NCI-H2227 (cell line): ENCODE measurements at regions not wholly inside any gene's neighbourhood (a gene's known extent, or its start where the extent isn't known, plus 50 kb on each side); places are given as distances from the start of the nearest gene placed in this dataset.
A peak's percentile ranks its signal among the peaks of the same experiment; 100 is the strongest.
"Not testable (repeated sequence)": the region's sequence is repeated elsewhere in the genome, so short reads cannot be mapped to it uniquely, and the experiment has no call there.

ENCODE experiments used
- DNase-seq: peaks from one replicate; lab custom pipeline; 2025; ENCODE audit not compliant: unreplicated experiment; lab: John Stamatoyannopoulos, UW

GRCh38 chr19:34620134-34620533 lies 56.8 kb downstream of the SCGB2B2 start:
- DNase-seq, result not testable (repeated sequence)

DNA sequence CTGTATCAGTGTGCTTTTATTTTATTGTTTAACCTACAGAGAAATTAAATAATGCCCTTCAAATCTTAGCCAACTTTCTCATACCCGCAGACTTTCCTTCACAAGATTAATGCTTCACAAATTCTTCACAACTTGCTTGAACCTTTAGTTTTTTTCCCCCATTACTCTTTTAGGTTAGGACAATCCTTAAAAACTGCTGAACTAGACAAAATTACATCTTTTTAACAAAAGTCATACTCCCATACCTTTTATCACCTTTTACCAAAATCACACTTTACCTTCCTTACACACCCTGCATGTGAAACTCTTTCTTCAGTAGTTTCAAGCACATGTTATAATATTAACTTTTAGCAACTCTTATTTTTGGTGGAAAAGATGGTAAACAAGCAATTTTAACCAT lies 58.5 kb downstream of the SCGB2B2 start:
- no peak for DNase-seq

GRCh38 chr19:34617996-34618395 lies 59.0 kb downstream of the SCGB2B2 start:
- DNase-seq, result not testable (repeated sequence)

DNA sequence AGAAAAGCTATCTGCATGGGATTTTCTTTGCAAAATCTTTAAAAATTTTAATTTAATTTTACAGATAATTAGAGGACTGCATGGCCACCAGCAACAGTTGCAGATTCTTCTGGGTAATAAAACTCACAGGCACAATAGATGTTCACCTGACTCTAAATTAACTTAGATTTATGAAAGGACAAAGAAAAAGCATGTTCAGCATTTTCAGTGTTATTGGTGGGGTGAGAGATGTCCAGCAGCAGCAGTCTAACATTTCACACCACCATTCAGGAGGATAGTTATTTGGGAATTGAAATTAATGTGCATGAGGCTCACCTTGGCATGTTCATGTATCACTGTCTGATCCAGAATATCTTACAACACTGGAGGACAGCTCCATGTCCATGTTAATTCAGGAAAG lies 74.0 kb downstream of the SCGB2B2 start:
- DNase-seq, result no peak

DNA sequence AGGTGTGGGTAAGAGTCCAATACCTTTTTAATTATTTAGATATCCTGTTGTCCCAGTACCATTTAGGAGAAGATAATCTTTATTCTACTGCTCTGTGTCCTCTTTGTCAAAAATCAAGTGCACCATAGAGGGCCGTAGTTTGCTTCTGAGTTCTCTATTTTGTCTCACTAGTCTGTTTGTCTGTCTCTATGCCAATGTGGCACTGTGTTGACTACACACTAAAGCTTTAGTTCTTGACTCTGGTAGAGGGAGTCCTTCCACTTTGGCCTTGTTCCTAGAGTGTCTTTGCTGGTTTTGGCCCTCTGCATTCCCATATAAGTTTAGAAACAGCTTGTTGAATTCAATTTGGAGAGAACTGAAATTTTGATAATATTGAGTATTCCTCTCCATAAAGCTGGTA lies 75.9 kb downstream of the SCGB2B2 start:
- DNase-seq, result no peak

- DNase-seq, result no peak
Observed at GRCh38 chr19:34600366-34600765, 76.6 kb downstream of the SCGB2B2 start.

DNA sequence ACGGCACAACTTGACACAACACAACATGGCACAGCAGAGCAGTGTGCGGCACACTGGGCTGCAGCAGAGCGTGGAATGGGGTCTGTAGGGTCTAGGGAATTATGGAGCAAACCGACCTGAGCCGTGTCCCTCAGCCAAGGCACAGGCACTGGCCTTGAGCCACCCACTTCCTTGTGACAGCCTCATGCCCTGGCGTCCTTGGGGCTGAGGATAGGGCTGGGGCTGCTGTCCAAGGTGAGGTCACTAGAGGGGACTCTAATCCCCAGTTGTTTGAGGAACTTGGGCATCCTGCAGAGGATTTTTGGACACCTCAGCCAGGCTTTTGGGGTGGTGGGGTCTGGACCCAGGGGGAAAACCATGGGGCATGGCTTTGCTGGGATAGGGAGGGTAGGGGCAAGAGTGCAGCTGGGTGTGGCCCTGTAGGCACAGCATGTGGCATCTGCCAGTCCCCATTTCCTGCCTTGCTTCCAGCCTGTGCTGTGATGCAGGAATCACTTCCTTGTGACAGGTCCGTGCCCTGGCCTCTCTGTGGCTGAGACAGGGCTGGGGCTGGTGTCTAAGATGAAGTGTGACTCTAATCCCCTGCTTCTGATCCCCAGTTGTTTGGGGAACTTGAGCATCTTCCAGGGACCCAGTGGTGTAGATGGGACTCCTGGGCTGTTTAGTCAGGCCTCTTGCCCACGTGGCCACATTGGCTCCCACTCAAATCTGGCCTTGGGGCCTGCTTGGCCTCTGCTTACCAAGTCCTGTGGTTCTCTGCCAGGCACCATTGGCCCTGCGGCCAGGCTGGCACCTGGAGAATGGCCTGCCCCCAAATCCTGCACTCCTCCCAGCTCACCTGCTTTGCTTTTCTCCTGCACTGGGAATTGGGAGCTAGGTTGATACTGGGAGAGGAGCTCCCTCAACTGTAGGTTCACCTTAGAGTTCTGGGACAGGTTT lies 78.5 kb downstream of the SCGB2B2 start:
- DNase-seq, result no peak

GRCh38 chr19:34597596-34597995 lies 79.4 kb downstream of the SCGB2B2 start:
- DNase-seq, result no peak

GRCh38 chr19:34596989-34597388 lies 80.0 kb downstream of the SCGB2B2 start:
- no peak for DNase-seq

DNA sequence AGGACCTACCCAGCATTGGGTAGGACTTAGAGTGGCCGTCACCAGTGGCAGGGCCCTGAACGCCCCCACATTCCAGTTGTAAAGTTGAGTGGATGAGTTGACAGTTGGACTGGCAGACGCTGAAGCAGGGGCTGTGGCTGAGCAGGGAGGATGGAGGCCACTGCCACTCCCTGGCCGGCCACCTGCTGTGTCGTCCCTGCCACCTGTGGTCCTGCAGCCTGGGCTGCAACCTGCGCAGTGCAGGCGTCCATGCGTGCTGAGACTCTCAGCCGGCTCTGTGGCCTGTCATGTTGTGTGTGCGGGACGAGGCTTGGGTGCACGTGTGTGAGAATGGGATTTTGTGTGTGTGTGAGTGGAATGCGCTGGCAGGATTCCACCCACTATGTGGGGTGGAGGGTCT lies 80.8 kb downstream of the SCGB2B2 start:
- no peak for DNase-seq

GRCh38 chr19:34595683-34596082 lies 81.3 kb downstream of the SCGB2B2 start:
- no peak for DNase-seq

DNA sequence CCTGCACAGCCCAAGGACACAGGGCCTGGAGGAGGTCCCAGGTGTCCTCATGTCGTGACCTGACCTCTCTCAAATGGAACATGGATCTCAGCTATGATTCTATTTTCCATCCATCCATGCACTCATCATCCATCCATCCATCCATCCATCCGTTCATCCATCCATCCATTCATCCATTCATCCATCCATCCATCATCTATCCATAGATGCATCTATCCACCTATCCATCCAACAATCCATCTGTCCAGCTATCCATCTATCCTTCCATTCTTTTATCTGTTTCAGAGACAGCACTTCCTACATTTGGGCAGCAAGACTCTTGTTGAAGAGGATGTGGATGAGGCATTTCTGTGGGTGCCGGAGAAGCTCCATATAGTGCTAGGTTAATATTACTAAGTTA lies 86.7 kb downstream of the SCGB2B2 start:
- no peak for DNase-seq

- DNase-seq, result no peak
Observed at GRCh38 chr19:34589730-34590129, 87.2 kb downstream of the SCGB2B2 start.

DNA sequence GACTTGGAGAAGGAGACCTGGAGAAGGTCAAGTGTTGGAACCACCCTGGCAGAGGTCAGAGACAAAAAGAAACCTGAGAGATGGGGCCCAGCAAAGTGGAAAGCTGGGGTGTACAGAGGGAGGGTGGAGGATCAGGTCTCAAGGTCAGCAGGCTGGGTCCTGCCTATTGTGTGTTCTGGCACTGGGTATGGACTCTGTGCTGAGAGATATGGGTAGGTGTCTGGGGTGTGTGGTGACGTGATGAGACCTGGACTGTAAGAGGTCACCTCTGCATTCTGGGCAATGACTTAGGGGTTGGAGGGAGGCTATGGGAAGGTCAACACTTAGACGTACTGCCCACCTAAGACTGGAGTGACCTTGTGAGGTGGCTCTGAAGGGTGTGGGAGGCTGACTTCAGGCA lies 88.1 kb downstream of the SCGB2B2 start:
- no peak for DNase-seq

DNA sequence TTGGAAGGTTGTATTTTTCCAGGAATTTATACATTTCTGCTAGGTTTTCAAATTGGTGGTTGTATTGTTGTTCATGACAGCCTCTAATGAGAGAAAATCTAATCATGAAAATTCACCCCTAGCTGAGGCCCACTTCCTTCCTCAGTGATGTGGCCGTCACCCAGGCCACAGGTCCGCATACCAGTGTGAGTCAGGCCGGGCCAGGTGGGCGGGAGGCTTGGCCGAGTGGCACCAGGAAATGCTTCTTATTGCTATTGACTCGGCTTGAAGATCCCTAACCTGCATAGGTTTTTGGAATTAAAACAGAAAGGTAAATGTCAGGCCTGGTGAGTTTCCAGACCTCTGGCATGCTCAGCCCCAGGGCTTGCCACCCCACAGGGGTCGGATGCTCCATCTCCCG lies 88.7 kb downstream of the SCGB2B2 start:
- no peak for DNase-seq

DNA sequence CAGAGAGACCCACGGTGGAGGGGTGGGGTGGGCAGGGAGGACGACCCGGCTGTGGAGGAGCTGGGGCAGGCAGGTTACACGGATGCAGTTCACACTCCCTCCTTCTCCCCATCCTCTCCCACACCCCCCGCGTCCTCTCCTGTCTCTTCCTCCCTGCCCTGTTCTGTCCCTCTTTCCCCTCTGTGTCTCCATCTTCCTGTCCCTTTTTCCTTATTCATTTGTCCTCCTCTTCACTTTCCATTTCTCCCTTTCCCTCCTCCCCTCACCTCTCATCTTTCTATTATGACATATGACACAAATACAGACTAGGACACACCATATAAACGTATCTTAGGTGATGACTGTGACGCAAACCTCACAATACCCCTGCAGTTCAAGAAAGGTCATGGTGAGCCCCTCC lies 96.6 kb downstream of the SCGB2B2 start:
- DNase-seq, result no peak

DNA sequence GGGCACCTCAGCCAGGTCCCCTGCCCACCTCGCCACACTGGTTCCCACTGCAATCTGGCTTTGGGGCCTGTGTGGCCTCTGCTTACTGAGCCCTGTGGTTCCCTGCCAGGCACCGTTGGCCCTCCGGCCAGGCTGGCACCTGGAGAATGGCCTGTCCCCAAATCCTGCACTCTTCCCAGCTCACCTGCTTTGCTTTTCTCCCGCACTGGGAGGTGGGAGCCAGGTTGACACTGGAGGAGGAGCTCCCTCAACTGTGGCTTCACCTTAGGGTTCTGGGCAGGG lies 97.0 kb downstream of the SCGB2B2 start:
- no peak for DNase-seq

DNA sequence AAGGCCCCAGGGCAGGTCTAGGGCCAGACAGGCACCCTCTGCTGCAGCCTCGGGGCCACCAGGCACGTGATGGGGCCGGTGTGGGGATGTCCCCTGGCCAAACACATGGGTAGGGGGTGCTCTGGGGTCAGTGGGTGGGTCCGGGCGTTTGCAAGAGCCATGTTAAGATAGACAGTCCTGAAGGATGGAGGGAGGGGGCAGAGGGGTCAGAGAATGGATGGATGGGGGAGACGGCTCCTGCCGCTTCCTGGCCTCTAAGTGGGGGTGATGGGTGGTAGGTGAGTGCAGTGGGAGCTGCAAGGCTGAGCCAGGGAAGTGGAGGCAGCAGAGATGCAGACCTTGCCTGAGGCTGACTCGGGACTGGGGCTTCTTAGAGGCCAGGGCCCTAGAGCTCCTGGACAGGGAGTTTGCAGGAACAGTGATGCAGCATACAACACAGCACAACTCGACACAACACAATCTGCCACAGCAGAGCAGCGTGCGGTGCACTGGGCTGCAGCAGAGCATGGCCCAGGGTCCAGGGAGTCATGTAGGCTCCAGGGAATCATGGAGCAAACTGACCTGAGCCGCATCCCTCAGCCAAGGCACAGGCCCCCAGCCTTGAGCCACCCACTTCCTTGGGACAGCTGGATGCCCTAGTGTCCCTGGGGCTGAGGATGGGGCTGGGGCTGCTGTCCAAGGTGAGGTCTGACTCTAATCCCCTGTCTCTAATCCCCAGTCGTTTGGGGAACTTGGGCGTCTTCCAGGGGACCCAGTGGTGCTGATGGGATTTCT lies 97.5 kb downstream of the SCGB2B2 start:
- no peak for DNase-seq

GRCh38 chr19:34578751-34579150 lies 97.2 kb downstream of the WTIP start:
- DNase-seq, result no peak

- no peak for DNase-seq
Observed at GRCh38 chr19:34578173-34578572, 96.6 kb downstream of the WTIP start.

DNA sequence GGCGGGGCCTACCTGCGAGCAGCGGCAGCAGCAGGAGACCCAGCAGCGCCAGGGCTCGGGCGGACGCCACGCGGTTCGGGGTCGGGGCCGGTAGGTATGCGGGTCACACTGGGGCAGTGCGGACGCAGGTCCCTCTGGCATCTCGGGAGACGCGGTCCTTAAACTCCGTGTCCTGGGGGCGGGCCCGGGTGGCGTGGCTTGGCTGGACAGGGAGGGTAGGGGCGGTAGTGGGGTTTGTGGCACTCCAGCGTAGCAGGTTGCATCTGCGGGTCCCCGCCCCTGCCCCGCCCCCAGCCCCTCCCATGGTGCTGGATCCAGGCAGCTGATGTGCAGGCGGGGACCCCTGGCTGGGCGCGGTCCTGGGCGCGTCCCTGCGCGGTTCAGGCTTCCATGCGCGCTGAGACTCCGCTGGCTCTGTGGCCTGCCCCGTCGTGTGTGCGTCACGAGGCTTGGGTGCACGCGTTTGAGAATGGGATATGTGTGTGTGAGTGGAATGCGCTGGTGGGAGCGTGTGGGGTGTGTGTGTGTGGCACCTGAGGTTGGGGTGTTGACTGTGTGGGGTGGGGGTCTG lies 96.1 kb downstream of the WTIP start:
- peak; percentile 85 for DNase-seq

- DNase-seq, result no peak
Observed at GRCh38 chr19:34577056-34577455, 95.5 kb downstream of the WTIP start.
